Ovary (tissue), 3 donors: ENCODE measurements at regions not wholly inside any gene's neighbourhood (a gene's known extent, or its start where the extent isn't known, plus 50 kb on each side); places are given as distances from the start of the nearest gene placed in this dataset.

ENCODE experiments used
- CTCF ChIP-seq, 3 donors: fragments of 450-650 bp in 2 of 3; fragments of 200-600 bp in 1 of 3; IDR thresholded peaks; one replicate each; pipeline versions ENCODE4 v1.5.1 to v1.8.0; 2016 to 2022; ENCODE audit warnings: antibody characterized with exemption in 3 of 3, mild to moderate bottlenecking in 1 of 3
- EP300 ChIP-seq: sonication (generic); formaldehyde crosslinking; IDR thresholded peaks from one replicate; pipeline ENCODE4 v1.6.1; 2017; ENCODE audit warnings: antibody characterized with exemption
- POLR2A ChIP-seq: fragments of 450-650 bp; IDR thresholded peaks from one replicate; pipeline ENCODE4 v1.6.1; 2017; ENCODE audit warnings: antibody characterized with exemption, mild to moderate bottlenecking, moderate library complexity
- donor health status: DM: no; HTN: no; CAD: no.

GRCh38 chr13:60850526-60850925 is 453.5 kb downstream of the TDRD3 start:
- TF ChIP-seq CTCF (IDR thresholded peaks at IDR 0.05) (no peak), POLR2A (no peak), EP300 (no peak)
